ENCODE measurements at regions not wholly inside any gene's neighbourhood (a gene's known extent, or its start where the extent isn't known, plus 50 kb on each side); places are given as distances from the start of the nearest gene placed in this dataset.
"Not testable (repeated sequence)": the region's sequence is repeated elsewhere in the genome, so short reads cannot be mapped to it uniquely, and the experiment has no call there.

DNA sequence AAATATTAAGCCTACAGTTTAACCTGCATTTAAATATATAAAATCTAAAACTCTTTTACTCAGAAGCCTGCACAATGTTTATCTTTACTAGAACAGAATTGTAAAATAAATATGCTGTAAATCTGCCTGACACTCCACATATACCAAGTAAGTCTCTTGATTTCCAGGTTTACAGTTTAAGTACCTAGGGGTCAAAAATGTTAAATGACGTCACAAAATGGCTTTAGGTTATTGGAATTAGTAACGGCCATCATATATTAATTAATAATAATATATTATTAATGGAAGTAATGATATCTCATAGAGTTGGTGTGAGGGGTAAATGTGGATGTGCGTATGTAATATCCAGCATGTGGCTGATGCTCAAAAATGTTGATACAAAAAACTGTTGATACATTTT lies 114.8 kb upstream of the ANO5 start:
- DNase-seq, result no peak

DNA sequence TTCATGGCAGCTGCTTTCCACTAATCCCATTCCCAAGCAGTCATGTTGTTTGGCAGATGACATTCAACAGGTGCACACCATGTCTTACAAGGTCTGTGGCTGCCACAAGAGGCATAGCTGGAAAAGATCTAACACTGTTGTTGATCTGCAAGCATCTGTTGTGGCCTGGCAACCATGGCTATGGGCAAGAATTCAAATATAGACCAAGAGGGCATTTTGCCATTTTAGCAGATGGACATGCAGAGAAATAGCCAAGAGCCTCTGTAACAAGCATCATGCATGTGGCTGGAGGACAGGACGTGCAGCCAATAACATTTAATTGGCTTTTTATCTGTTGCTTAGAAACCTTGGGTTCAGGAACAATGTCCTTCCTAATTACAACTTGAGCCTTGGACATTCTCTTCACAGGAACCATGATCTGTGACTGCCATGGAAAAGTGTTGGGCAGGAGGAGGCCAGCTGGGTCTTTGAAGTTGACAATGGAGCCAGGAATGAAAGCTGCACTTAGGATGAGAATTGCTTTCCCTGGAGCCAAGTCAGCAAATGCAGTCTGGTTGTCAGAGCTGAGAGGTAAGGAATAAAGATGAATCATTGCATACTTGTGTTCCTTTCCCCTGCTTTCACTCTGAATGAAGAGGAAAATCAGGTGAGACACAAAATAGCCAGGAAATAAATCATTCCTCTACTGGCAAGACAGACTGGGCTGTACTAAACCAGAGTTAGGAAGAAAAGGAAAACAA lies 113.6 kb upstream of the ANO5 start:
- DNase-seq, result no peak

DNA sequence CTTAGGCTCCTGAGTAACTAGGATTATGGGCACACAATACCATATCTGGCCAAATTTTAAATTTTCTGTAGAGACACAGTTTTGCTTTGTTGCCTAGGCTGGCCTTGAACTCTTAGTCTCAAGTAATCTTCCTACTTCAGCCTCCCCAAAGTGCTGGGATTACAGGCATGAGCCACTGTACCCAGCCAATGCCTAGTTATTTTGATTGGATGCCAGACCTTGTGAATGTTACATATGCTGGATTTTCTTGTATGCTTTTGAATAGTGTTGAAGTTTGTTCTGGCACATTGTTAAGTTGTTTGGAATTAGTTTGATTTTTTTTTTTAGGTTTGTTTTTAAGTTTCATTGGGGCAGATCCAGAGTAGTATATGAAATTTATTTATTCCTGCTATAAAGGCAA lies 110.7 kb upstream of the ANO5 start:
- no peak for DNase-seq

DNA sequence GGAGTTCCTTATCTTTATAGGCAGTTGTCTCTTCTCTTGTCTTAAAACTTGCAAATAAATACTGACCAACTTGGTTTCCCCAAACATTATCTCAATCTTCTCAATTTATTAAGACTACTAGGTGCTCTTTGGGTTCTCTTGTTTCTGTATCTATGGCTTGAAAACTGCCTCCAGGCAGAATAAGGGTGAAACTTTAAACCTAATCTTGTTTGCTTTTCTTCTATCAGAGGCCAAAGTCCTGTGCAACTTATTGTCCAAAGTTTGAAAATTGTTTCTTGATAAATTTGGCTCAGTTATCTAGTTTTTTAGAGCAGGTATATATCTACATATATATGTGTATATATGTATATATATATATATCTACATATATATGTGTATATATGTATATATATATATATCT lies 110.1 kb upstream of the ANO5 start:
- no peak for DNase-seq

DNA sequence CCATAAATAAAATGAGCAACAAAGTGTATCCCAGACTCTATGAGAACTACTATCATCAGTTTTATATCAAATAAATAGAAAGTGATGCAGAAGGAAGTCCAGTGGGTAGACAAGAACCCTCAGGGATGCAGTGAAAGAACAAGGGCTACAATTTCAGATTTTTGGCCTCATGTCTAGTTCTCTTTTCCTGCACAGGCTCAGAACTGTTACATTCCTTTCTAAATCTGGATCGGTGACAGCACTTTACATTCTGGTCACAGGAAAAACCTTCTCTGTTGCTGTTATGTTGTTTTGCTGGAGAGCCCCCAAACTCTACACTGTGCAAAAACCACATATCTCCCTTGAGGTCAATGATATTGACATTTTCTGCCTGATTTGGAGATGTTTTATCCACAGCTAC lies 108.8 kb upstream of the ANO5 start:
- DNase-seq, result no peak

DNA sequence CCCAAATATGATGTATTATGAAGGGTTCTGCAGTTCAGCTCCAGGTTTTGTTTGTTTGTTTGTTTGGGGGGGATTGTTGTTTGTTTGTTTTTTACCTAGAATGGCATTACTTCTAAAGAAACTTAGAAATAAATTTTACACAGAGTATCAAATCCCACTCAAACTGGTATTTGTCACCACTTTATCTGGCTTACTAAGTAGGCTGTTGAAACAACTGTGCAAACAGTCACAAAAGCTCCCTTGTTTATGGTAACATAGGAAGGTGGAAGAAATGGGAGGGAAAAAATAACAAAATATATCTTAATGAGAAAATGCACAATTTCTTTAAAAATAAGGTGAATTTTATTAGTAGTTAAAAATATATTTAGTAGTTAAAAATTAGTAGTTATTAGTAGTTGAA lies 108.3 kb upstream of the ANO5 start:
- no peak for DNase-seq

GRCh38 chr11:22089609-22090008 lies 103.3 kb upstream of the ANO5 start:
- no peak for DNase-seq

GRCh38 chr11:22106566-22106965 lies 86.3 kb upstream of the ANO5 start:
- no peak for DNase-seq

- no peak for DNase-seq
Measured at GRCh38 chr11:22115470-22116029, 77.3 kb upstream of the ANO5 start.

GRCh38 chr11:22127981-22128380 lies 64.9 kb upstream of the ANO5 start:
- not testable (repeated sequence) for DNase-seq

DNA sequence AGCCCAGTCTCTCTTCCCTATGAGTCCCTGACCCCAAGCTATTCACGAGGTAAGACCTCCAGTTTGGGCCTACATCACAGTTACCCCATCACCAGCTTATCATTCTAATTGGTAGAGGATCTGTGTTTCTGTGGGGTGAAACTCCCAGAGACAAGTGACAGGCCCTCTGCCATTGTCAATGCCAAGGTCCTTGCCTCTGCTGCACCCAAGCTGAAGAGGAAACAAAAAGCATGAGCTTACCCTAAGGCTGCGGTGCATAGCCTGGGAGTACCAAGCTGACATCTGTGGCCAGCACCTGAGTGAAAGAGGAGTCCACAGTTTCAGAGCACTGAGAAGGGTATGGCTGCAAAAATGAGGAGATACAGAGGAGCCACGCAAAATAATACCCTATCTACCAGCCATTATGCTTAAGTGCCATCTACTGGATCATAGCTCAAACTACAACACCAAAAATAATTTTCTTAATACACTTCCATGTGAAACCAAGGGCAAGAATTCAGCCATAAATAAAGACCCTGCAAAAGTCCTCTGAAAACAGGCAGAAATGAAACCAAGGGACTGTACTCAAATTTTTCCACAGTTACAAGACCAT lies 62.3 kb upstream of the ANO5 start:
- no peak for DNase-seq

- DNase-seq, result no peak
Measured at GRCh38 chr11:22133776-22134175, 59.1 kb upstream of the ANO5 start.

DNA sequence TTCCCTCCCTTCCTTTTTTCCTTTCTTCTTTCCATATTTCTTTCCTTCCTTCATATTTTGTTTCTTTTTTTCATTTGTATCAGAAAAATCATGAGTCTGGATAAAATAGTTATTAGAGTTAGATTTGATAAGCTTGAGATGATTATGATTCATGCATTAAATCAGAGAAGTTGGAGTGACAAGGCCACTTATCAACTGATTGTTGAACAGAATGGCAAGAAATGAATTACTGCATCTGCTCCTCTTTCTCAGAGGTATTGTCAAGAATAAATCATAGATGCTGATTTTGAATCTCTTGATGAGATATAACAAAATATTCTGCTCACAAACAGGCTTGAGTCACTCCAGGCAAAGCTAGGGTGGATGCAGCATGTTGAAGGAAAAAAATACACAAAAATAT lies 54.6 kb upstream of the ANO5 start:
- DNase-seq, result no peak

Measured in CD4-positive, alpha-beta T cell treated with Interleukin-10 for 1 hour (primary cell).